NOMO-1 treated with dmso at 0.1 percent for 144 hours (cell line): ENCODE measurements at regions not wholly inside any gene's neighbourhood (a gene's known extent, or its start where the extent isn't known, plus 50 kb on each side); places are given as distances from the start of the nearest gene placed in this dataset.

ENCODE experiments used
- DNase-seq: peaks from one replicate; lab custom pipeline; 2025; ENCODE audit not compliant: unreplicated experiment; lab: John Stamatoyannopoulos, UW

DNA sequence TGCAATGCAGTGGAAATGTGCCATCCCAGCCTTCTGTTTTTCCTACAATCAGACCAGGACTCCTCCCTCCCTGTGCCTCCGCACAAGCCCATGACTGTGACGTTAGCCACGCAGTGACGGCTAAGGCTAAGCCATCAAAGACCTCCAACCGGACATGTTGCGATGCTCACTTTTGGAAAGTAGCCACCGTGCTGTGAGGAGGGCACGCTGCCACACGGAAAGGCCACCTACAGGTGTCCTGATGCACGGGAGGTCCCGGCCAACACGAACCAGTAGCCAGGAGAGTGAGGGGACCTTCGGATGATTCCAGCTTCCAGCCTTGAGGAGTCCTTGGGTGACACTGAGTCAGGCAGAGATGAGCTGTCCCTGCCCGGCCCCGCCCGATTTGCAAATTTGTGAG, 53.9 kb downstream of the FOXL1 start:
- no peak for DNase-seq

DNA sequence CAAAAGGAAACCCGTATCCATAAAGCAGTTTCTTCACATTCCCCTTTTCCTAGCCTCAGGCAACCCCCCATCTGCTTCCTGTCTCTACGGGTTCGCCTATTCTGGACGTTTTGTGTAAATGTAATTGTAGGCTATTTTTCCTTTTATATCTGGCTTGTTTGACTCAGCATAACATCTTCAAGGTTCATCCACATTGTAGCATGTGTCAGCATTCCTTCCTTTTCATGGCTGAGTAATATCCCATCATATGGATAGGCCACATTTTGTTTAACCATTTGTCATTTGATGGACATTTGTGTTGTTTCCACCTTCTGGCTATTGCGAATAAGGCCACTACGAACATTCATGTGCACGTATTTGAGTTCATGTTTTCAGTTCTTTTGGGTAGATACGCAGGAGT, 54.6 kb downstream of the FOXL1 start:
- no peak for DNase-seq

DNA sequence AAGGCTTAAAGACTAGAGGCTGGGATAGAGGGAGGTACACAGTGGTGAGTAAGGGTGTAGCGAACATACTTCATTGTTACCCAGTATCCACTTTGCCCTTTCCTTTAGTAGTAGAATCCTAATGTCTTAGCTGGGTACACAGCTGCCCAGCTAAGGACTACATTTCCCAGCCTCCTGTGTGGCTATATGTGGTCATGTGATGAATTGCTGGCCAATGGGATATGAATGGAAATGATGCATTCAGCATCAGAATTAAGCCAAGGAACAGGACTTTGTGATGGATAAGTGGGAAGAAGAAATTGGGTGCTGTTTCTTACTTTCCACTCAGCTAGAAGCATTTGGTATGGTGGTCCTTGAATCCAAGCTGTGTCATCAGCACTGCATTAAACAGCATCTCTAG, 55.9 kb downstream of the FOXL1 start:
- no peak for DNase-seq

DNA sequence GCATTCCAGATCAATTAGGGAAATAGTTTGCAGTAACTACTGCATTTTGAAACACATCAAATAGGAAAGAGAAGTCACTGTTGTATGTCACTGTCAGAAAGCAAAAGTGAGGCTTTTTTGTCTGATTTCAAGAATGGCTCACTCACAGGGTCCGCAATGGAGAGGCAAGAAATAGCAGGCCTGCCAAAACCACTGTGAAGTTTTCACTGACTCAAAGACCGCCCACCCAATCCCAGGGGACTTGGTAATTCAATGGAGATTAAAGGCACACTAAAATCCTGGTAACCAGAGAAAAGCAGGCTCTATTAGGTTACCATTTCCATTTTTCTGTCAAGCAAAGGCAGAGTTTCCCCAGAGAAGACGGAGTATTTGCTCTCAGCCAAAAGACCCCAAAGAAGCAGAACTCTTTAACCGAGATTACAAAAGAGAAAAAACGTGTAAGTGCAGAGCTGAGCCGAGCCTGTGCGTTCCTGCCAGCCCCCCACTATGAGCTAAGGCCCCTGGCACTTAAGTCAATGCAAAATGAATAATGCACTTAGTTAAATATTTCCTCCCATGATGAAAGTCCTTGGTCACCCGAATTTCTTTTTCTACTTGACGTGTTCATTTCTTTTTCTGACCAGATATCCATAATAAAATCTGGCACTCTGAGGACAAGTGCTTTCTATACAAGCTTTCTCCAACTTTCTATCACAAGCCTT, 57.0 kb downstream of the FOXL1 start:
- no peak for DNase-seq

DNA sequence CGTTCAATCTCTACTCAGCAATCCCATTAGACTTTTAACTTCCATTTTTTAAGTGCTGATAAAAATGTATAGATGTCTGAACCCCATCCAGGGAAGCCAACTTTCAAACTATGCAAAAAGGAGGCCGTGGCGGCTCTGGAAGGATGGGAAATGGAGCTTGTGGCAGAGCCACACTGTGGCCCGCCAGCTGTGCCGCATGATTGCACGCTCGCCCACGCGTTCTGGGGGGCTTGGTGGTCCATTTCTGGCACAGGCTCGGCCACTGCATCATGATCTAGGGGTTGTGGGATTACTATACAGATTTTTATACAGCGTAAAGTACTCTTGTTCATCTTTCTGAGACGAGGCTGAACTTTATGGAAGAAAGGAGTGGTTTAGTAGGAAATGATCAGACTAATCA, 57.6 kb downstream of the FOXL1 start:
- DNase-seq, result no peak

DNA sequence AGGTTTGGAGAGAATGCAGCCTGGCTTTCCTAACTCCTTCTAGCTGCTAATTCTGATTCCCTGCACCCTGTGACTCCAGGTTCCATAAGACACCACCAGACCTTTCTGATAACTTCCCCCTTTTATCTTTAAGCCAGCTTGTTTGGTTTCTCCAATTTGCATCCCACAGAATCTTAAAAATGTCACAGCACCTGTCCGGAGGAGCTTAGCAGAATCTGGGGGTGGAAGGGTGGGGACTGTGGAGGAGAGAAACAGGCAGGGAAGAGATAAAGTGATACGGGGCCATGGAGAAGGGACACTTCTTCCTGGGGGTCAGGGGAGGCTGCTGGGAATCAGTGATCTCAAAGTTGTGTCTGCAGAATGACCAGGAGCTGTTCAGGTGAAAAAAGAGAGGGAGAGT, 59.4 kb downstream of the FOXL1 start:
- DNase-seq, result no peak

DNA sequence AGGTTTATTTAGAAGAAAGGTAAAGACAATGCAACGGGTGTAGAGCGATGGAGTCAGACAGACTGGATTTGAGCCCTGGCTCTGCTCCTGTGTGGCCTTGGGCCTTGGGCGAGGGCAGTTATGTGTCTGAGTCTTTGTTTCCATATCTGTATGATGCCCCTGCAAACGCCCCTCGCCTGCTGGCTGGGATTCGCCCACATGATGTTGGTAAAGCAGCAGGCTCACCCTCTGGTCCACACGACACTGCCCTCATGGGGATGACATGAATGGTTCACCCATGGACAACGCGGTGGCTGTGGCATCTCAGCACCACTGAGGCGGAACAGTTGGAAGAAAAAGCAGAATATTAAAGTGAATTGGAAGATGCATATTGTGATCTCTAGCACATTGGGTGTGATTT, 60.3 kb downstream of the FOXL1 start:
- DNase-seq, result no peak

DNA sequence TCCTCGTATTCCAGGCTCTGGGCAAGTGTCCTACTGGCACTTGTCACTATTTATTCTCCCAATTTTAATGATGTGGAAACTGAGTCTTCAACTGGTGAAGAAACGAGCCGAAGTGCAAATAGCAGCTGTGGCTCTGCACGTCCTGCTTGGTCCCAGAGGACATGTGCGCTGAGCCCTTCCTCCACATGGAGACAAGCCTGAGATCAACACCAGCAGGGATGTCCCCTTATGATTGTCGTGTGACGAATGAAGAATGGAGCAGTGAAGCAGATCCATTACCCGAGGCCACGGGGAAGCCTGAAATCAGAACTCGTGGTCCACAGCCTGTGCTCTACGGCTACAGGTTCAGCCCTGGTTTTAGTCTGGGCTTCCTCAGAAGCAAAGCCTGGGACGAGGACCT, 61.0 kb downstream of the FOXL1 start:
- DNase-seq, result no peak

DNA sequence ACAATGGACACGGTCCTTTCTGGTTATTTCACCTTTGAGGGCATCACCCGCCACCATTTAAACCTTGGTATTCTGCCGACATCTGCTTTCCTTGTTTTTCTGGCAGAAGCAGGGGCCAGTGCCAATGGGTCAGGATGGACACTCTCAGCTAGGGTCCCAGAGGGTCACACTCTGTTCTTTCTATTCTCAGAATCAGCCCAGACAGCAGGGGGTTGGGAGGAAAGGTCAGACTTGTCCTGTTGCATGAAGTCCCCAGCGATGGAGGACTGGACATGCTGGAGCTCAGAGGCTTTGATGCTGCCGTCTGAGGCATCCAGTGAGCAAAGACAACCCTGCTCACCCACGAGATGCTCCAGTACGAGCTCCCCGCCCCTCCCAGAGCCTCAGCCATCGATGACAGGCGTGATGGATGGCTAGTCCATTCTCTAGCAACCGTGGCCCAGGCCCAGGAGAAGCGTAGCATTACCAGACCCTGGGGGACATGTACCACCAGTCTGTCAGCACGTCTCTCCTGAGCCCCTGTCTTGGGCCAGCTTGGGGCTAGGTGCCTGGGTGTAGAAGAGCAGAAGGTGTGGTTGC, 62.0 kb downstream of the FOXL1 start:
- DNase-seq, result no peak

DNA sequence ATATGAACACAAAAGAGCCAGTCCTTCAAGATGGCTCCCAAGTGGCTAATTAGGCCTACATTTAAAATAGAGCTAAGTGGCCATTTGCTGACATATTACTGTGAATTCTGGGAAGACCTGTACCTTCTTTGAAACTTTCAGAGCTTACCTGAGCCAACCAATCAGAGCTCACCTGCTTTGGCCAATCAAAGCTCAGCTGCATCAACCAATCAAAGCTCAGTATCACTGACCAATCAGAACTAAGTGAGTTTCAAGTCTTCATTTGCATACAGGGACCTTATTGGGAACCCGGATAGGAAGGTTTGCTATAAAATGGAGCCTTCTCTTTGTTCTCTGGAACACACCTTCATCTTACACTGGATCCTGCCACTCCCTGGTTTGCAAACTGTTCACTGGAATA, 63.7 kb downstream of the FOXL1 start:
- DNase-seq, result no peak

DNA sequence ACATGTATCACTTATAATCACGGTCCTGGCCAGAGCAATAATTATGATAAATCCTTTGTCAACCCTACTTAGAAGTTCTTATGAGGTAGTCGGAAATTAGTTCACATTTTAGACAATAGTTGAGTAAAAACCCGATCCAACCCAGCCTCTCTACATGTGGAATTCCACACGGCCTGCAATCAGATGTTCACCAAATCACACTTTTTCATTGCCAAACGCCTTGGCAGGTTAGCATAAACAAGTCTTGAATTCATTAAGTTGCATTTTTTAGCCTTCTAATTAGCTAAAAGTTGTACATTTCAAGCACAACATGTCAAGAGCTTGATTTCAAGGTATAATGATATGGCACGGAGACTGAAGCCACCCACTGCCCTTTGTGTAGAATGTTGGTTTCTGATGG, 65.3 kb downstream of the FOXL1 start:
- DNase-seq, result no peak

DNA sequence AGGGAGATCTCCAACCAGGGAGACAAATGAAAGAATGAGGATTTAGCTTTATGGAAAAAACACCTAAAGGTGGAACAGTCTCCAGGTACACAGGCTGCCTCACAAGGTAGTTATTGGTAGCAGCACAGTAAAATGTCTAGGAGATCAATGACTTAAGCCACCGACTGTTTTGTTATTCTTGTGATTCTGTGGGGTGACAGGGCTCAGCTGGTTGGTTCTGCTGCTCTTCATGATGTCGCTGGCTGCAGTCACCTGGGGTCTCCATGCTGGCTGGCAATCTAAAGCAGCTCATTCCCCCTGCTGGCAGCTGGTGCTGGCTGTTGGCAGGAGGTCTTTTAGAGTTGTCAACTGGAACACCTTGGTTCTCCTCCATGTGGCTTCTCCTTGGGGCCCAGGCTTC, 69.2 kb downstream of the FOXL1 start:
- no peak for DNase-seq

DNA sequence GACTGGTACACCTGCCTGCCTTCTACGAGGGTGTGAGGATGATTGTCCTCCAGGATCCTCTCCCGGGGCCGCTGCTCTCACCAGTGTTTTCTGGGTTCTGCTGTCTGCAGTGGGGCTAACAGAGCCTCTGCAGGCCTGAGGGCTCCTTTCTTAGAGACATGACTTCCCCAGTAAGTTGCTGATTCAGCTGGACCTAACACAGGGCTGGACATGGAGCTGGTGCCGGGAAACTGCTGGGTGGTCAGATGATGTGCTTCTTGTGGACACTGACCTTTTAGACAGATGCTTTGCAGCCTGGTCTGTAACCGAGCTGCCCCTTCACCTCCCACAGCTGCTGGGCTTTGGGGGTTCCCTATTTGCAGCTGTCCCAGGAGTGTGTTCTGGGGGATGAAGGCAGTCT, 71.5 kb downstream of the FOXL1 start:
- no peak for DNase-seq

DNA sequence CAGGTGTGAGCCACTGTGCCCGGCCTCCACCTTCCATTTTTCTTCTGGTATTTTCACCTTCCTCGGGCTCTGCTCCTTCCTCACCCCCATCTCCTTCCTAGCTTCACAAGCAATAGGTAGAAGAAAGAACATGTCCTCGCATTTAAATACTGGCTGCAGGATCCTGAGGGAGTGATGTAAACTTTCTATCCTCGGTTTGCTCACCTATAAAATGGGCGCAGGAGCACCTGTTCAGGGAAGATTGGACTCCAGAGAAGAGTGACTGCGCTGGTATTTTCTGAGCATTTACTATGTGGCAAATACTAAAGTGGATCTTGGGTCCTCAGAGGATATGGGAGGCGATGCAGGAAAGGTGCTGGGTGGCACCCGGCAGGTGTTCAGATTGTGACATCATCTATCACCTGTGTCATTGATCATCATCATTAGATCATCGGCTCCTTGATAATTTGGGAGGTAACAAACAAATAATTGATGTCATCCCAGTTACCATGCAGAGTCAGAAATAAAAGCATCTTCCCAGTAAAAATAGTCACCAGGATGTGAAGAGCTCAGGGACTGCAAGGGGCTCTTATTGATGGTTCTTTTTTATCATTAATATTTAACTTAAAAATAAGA, 72.8 kb downstream of the FOXL1 start:
- no peak for DNase-seq

DNA sequence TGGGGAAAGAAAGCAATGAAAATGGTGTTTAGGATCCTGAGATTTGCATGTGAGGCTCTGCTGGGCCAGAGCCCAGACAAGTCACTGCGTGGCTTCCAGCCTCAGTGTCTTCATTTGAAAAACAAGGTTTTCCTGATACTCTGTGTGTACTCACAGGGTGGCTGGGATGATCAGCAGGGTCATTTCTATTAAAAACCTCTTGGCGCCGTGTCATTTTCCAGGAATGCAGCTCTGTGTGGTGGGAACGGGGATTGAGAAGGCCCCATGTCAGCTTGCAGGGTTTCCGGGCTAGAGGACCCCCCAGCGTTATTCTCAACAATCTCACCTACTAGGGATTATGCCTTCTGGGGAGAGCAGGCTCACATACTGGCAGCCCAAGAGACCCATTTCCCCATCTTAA, 73.5 kb downstream of the FOXL1 start:
- DNase-seq, result no peak

DNA sequence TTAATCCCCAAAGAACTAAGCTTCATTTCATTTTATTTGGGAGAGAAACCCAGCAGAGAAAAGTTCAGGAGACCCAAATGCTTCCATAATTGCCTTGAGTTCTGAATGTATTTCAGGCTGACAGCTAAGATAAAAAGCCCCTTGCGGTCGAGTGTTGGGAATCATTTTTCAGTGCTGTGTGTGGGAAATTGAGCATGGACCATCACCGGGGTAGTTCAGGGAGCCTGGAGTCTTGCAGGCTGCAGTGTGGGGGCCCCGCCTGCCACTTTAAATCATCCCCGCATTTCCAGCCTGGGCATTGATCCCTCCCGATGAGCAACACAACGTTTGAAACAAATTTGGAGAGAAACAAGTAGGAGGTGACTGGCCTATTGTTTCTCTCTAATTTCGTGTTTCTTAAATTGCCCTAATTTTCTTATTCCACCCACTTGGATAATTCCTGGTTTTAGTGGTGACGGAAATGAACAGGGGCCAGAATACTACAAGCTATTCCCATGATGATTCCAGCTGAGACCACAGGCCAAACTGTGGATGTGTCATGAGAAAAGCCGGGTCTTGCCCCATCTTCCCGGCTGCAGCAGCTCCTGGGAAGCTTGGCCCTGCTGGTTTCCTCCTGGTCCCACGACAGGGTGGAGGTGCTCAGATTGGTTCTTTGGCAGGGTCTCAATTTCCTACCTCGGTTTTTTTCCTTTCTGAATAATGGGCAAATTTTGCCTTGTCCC, 75.1 kb downstream of the FOXL1 start:
- DNase-seq, result no peak

DNA sequence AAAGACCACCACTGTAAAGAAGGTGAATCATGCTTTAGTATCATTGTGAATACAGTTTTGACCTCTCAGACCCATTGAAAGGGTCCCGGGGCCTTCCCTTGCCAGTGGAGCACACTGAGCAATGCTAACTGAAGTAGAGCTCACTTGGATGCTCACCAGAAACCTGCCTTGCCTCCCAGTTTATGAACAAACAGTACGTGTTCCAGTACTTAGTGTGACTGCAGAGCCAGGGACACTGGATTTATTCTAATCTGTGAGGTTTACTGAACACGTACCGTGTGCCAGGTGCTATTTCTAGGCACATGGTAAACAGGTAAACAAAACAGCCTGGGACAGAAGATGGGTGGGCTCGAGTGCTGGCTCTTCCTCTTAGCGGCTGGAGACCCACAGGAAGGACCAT, 79.6 kb downstream of the FOXL1 start:
- DNase-seq, result no peak

DNA sequence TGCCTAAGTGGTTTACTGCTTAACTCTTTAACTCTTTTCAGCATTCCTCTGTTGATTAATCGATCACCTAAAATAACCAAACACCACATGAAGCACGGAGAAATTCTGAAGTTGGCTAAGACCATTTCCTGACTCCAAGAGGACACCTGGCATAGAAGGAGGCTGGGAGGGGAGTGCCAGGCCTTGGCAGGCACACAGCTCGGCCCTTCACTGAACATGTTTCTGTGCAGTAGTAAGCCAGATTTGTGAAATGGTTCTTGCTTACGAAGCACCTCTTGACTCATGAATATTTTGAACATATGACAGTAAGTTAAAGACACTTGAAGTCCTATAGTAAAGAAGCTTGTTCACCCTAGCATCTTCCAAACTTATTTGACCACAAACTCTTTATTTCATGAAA, 82.3 kb downstream of the FOXL1 start:
- DNase-seq, result no peak

DNA sequence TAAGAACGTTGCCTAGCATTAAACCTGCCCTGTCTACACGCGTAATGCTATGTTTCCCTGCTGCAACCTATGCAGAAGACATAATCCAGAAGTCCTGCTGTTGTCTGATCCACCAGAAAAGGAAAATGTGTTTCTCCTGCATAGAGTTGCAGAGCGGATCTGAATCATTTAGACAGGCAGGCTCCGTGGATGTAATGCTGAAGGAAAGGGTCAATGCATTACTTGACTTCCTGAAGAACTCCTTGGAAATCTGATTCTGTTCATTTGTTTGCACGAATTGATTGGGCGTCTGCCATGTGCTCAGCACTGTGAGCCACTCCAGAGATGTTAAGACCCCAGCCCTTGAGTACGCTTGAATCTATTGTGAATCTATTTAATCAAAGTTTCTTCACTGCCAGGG, 83.4 kb downstream of the FOXL1 start:
- DNase-seq, result no peak

DNA sequence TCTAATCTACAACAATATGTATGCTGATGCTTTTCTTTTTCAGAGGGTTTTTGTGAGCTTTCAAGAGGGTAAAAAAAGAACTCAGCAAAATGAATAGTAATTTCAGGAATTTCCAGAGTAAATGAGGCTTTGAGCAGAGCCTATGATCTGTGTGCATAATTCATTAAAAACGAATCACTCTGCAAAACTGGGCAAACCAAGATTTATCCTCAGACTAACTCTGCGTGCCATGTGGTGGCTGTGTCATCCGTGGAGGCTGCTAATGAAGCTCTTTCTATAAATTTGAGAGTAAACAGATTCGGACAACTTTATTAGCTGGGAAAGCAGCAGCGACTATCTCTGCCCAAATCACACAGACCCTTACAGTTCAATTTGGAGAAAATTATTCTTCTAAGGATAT, 83.8 kb downstream of the FOXL1 start:
- DNase-seq, result no peak

DNA sequence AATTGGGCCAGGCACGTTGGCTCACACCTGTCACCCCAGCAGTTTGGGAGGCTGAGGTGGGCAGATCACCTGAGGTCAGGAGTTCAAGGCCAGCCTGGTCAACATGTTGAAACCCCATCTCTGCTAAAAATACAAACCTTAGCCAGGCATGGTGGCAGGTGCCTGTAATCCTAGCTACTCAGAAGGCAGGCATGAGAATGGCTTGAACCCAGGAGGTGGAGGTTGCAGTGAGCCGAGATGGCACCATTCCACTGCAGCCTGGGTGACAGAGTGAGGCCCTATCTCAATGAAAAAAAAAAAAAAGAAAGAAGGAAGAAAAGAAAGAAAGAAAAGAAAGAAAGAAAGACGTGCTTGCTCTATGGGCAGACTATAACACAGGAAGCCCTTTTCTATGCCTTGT, 84.4 kb downstream of the FOXL1 start:
- DNase-seq, result no peak
